Mammary epithelial cell (primary cell): ENCODE measurements at regions not wholly inside any gene's neighbourhood (a gene's known extent, or its start where the extent isn't known, plus 50 kb on each side); places are given as distances from the start of the nearest gene placed in this dataset.

Experiments
- CTCF ChIP-seq, 2 donors: IDR thresholded peaks in 1 of 2; conservative IDR thresholded peaks in 1 of 2; 2 replicates each; pipeline ENCODE4 v1.5.1; 2011 to 2012; ENCODE audit warnings: inconsistent platforms in 2 of 2, low read length in 2 of 2, mild to moderate bottlenecking in 2 of 2, control low read depth in 1 of 2, low read depth in 1 of 2; ENCODE audit not compliant: insufficient read depth in 1 of 2; ENCODE audit errors: extremely low read depth in 1 of 2
- EZH2 ChIP-seq: IDR thresholded peaks from 2 replicates; pipeline ENCODE4 v1.6.1; 2012; ENCODE audit warnings: low read length, inconsistent platforms, borderline replicate concordance

- TF ChIP-seq EZH2: no peak
- no peak for TF ChIP-seq CTCF (conservative IDR thresholded peaks at IDR 0.05 in 1 of 2, IDR thresholded peaks at IDR 0.05 in 1 of 2; ENCODE audit: extremely low read depth in 1 of 2, insufficient read depth in 1 of 2, low read depth in 1 of 2, low read length in 2 of 2)
Measured at GRCh38 chr1:104402178-104402577, 652.5 kb downstream of the AMY1C start.
